ENCODE measurements at regions not wholly inside any gene's neighbourhood (a gene's known extent, or its start where the extent isn't known, plus 50 kb on each side); places are given as distances from the start of the nearest gene placed in this dataset.

DNA sequence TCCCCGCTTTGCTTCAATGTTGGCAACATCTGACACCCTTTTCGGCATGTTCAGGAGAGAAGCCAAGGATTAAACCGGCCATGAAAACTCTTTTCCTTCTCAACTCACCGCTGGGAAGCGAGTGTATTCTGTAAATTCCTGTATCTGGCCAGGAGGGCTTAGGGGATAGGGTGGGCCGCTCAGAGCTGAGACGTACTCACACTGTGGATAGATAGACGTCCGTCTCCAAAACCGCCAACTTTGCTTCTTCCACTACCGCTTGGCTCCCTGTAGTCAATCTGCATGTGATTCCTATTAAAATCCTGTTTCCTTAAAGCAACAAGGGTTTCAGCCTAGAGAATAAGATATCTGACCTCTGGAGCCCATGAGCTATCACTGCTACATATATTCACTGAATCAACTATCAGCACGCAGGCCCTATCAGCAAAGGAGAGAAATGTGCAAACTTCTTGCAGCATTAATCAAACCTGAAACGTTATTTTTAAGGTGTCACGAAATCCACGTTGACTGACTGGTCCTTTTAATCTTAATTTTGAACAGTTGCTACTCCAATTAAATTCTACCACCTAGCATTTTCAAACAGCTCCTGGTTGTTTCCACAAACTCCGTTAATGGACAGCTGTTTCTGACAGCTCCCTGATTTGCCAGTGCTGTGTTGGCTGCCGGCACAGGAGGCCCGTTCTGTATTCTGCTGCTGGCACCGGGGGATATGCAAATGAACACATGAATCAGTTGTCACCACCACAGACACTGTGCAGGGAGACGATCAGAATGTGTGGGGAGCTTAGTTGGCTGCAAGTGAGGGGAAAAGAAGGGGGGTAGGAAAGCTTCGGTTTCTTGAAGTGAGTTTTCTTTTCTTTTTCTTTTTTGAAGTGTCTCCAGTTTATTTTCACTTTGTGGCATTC is 438.9 kb upstream of the ARRDC4 start:
- no peaks in the 10 kb centered on the region for H3K9me3 ChIP-seq
- no peaks in the 10 kb centered on the region for H3K27me3 ChIP-seq
- intact Hi-C loops (cut with DNase I), result no loop called here
- H3K4me3 ChIP-seq, result no peak overlapping the region
- H3K36me3 ChIP-seq, result no peaks in the 10 kb centered on the region
- TF ChIP-seq, protein P1, sequence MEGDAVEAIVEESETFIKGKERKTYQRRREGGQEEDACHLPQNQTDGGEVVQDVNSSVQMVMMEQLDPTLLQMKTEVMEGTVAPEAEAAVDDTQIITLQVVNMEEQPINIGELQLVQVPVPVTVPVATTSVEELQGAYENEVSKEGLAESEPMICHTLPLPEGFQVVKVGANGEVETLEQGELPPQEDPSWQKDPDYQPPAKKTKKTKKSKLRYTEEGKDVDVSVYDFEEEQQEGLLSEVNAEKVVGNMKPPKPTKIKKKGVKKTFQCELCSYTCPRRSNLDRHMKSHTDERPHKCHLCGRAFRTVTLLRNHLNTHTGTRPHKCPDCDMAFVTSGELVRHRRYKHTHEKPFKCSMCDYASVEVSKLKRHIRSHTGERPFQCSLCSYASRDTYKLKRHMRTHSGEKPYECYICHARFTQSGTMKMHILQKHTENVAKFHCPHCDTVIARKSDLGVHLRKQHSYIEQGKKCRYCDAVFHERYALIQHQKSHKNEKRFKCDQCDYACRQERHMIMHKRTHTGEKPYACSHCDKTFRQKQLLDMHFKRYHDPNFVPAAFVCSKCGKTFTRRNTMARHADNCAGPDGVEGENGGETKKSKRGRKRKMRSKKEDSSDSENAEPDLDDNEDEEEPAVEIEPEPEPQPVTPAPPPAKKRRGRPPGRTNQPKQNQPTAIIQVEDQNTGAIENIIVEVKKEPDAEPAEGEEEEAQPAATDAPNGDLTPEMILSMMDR (IDR thresholded peaks at IDR 0.05), result no peak
- no peak for DNase-seq (ENCODE audit: low spot score in 2 of 2)
- H3K4me1 ChIP-seq, result no peaks in the 10 kb centered on the region
- H3K27ac ChIP-seq, result no peak overlapping the region

DNA sequence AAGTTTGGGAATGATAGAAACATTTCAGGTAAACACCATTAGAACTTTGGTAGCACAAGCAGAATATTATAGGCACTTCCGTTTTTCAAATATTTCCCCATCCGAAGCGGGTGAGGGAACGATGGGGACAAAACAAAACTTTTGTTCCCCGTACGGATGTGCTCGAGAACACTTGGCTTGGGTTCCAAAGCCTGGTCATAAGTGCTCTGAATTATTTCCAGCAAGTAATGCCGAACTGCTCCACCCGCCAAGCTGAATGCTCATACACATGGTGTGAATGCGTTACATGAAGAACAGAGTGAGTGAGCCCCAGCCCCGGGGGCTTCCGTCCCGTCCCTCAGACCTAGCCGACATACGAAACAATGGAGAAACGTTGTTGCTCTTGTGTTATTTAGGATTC is 438.2 kb upstream of the ARRDC4 start:
- no peaks in the 10 kb centered on the region for H3K9me3 ChIP-seq
- H3K4me3 ChIP-seq, result no peak overlapping the region

DNA sequence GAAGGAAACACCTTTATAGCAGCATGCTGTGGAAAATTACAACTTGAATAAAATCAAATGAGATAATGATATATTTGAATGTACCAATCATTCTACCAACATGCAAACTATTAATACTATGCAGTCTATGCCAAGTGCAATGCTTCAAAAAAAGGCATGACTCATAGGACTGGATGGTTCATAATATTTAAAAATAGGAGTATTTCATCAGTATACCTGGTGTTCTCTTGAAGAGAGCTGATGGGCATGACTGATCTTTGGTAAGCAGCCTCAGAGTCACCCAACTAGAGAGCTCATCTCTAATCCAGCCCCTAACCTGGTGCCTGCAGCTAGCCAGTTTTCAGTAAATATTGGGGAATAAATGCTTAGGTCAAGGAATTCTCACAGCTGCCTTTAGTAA is 434.7 kb upstream of the ARRDC4 start:
- intact Hi-C loops (cut with DNase I), result no loop called here
- no peak overlapping the region for H3K4me3 ChIP-seq
- no peaks in the 10 kb centered on the region for H3K27me3 ChIP-seq
- no peaks in the 10 kb centered on the region for H3K36me3 ChIP-seq
- DNase-seq (ENCODE audit: low spot score in 2 of 2), result no peak
- H3K4me1 ChIP-seq, result no peaks in the 10 kb centered on the region
- no peak overlapping the region for H3K27ac ChIP-seq
- no peaks in the 10 kb centered on the region for H3K9me3 ChIP-seq
- TF ChIP-seq, protein P1 (IDR thresholded peaks at IDR 0.05), result no peak

More for the DNA sequence above, 438.2 kb upstream of the ARRDC4 start:
- TF ChIP-seq, protein P1 (IDR thresholded peaks at IDR 0.05), result no peak
- Histone ChIP-seq H3K27me3 (no peaks in the 10 kb centered on the region), H3K36me3 (no peaks in the 10 kb centered on the region), H3K27ac (no peak overlapping the region), H3K4me1 (no peaks in the 10 kb centered on the region)
- DNase-seq (ENCODE audit: low spot score in 2 of 2), result no peak
- intact Hi-C loops (cut with DNase I), result no loop called here

DNA sequence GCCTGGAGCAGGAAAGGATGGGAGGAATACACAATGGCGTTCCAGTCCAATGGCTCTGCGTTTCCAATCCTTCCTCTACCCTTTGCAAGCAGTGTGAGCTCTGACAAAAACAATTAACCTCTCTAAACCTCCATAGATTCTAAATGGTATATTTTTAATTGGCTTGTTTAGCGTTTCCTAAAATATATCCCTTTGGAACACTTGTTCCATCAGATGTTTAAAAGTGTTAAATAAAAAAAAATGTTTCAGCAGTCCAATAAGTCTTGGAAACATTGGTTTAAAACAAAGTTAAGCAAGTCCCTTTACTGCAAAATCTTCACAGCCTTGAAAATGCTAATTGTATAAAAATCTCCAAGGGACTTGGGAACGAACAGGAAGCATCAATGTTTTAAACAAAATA is 432.3 kb upstream of the ARRDC4 start:
- Histone ChIP-seq H3K9me3 (no peaks in the 10 kb centered on the region), H3K4me3 (no peak overlapping the region), H3K36me3 (no peaks in the 10 kb centered on the region), H3K27me3 (no peaks in the 10 kb centered on the region), H3K4me1 (no peaks in the 10 kb centered on the region), H3K27ac (no peak overlapping the region)
- DNase-seq (ENCODE audit: low spot score in 2 of 2), result no peak
- TF ChIP-seq, protein P1 (IDR thresholded peaks at IDR 0.05), result no peak
- intact Hi-C loops (cut with DNase I), result no loop called here

DNA sequence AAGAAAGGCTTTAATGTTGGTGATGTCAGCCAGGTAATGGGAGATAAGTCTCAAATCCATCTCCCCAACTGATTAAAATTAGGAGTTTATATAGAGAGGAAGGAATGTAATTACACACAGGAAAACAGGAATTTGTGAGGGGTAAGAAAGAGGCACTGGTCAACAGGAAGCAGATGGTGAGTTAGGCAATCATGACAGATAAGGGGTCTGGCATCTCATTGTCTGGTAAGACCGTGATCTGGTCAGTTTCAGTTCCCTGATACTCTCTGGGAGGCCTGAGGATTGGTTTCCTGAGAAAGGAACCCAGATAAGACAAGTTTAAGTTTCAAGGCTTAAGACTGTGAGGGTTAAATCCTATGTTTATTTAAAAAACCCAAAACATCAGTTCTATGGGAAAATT is 414.7 kb upstream of the ARRDC4 start:
- H3K4me1 ChIP-seq, result no peaks in the 10 kb centered on the region
- no peaks in the 10 kb centered on the region for H3K27me3 ChIP-seq
- H3K4me3 ChIP-seq, result no peak overlapping the region
- no peaks in the 10 kb centered on the region for H3K36me3 ChIP-seq
- no peak for DNase-seq (ENCODE audit: low spot score in 2 of 2)
- no peak overlapping the region for H3K27ac ChIP-seq
- TF ChIP-seq, protein P1 (IDR thresholded peaks at IDR 0.05), result no peak
- H3K9me3 ChIP-seq, result peaks cover 0 to 4% of the 10 kb centered on the region in 2 donors
- intact Hi-C loops (cut with DNase I), result no loop called here
